ENCODE measurements at regions not wholly inside any gene's neighbourhood (a gene's known extent, or its start where the extent isn't known, plus 50 kb on each side); places are given as distances from the start of the nearest gene placed in this dataset.

GRCh38 chr1:228821252-228821651, 86.0 kb downstream of the RHOU start:
- no peak for TF ChIP-seq CTCF (IDR thresholded peaks at IDR 0.05)
- no peak for TF ChIP-seq POLR2A (IDR thresholded peaks at IDR 0.05)
